ENCODE measurements at regions not wholly inside any gene's neighbourhood (a gene's known extent, or its start where the extent isn't known, plus 50 kb on each side); places are given as distances from the start of the nearest gene placed in this dataset.

DNA sequence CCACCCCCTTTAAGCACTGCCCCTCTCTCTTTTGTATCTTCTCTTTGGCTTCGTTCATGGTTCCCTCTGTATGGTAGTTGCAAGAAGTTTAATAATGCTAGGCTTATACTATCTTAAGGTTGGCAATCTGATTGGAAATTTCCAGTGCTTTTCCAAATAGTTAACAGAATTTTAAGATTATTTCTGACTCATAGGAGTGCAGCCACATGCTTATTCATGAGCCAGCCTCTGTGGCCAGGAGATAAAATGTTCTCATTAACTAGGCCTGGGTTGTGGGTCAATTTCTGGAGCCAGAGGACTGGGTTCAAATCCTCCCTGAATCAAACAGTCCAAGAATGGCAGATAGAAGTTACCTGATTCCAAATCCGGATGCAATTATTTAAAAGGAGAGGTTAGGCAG, 103.1 kb downstream of the ATP6V1G3 start:
- TF ChIP-seq, protein P1, sequence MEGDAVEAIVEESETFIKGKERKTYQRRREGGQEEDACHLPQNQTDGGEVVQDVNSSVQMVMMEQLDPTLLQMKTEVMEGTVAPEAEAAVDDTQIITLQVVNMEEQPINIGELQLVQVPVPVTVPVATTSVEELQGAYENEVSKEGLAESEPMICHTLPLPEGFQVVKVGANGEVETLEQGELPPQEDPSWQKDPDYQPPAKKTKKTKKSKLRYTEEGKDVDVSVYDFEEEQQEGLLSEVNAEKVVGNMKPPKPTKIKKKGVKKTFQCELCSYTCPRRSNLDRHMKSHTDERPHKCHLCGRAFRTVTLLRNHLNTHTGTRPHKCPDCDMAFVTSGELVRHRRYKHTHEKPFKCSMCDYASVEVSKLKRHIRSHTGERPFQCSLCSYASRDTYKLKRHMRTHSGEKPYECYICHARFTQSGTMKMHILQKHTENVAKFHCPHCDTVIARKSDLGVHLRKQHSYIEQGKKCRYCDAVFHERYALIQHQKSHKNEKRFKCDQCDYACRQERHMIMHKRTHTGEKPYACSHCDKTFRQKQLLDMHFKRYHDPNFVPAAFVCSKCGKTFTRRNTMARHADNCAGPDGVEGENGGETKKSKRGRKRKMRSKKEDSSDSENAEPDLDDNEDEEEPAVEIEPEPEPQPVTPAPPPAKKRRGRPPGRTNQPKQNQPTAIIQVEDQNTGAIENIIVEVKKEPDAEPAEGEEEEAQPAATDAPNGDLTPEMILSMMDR (IDR thresholded peaks at IDR 0.05; ENCODE audit: insufficient read depth, low read length, severe bottlenecking), result no peak
- Histone ChIP-seq H3K27me3 (ENCODE audit: control insufficient read depth, insufficient read depth, low read length) (no peaks in the 10 kb centered on the region), H3K4me3 (ENCODE audit: low read depth, low read length) (no peak overlapping the region), H3K36me3 (ENCODE audit: control insufficient read depth, insufficient read depth, low read length) (no peaks in the 10 kb centered on the region)
- FAIRE-seq (no peak), DNase-seq (ENCODE audit: low read depth) (no peak)

DNA sequence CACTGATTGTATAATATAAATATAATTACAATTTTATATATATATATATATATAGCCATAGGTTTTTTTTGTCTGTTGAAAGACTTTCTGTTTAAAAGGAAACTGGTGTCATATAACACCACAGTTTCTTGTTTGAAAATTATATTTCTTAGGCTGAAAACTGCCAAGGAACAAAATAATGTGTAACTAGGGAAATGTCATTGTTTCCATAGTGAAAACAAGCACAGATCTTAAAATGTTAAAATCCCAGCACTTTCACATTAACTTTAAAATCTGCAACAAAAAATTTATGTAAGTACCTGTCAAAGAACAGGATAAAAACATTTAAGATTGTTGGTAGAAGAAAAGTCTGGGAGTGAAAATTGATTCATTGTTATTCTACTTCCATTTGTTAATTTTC, 104.2 kb downstream of the ATP6V1G3 start:
- FAIRE-seq, result no peak
- DNase-seq (ENCODE audit: low read depth), result no peak
- TF ChIP-seq, protein P1 (IDR thresholded peaks at IDR 0.05; ENCODE audit: insufficient read depth, low read length, severe bottlenecking), result no peak
- H3K27me3 ChIP-seq (ENCODE audit: control insufficient read depth, insufficient read depth, low read length), result no peaks in the 10 kb centered on the region
- H3K4me3 ChIP-seq (ENCODE audit: low read depth, low read length), result no peak overlapping the region
- H3K36me3 ChIP-seq (ENCODE audit: control insufficient read depth, insufficient read depth, low read length), result no peaks in the 10 kb centered on the region

DNA sequence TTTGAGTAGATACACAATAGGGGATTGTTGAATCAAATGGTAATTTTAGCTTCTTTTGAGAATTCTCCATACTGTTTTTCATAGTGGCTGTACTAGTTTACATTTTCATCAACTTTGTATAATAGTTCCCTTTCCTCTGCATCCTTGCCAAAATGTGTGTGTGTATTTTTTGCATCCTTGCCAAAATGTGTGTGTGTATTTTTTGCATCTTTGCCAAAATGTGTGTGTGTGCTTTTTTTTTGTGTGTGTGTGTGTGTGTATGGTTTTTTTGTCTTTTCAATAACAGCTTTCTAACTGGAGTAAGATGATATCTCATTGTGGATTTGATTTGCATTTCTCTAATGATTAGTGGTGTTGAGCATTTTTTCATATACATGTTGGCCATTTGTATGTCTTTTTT, 105.4 kb downstream of the ATP6V1G3 start:
- H3K4me3 ChIP-seq (ENCODE audit: low read depth, low read length), result no peak overlapping the region
- FAIRE-seq, result no peak
- no peaks in the 10 kb centered on the region for H3K36me3 ChIP-seq (ENCODE audit: control insufficient read depth, insufficient read depth, low read length)
- DNase-seq (ENCODE audit: low read depth), result no peak
- TF ChIP-seq, protein P1 (IDR thresholded peaks at IDR 0.05; ENCODE audit: insufficient read depth, low read length, severe bottlenecking), result no peak
- H3K27me3 ChIP-seq (ENCODE audit: control insufficient read depth, insufficient read depth, low read length), result no peaks in the 10 kb centered on the region

DNA sequence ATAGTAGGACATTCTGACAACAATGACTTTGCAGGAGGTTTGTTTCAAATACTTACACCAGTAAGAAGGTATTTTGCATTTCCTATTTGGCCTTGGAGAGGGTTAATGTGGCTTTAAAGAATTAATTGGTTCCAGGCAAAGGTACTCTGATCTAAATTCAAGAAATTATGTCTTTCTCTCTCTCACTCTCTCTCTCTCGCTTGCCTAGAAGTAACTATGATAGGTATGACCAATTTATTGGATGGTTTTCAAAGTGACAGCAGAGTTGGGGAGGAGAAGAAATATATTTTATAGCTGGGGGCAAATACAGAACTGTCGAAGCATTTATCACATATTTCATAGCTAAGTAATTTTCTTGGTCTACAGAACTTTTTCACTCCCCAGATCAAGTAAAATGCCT, 116.0 kb downstream of the ATP6V1G3 start:
- no peaks in the 10 kb centered on the region for H3K27me3 ChIP-seq (ENCODE audit: control insufficient read depth, insufficient read depth, low read length)
- FAIRE-seq (no peak), DNase-seq (ENCODE audit: low read depth) (no peak)
- H3K4me3 ChIP-seq (ENCODE audit: low read depth, low read length), result no peak overlapping the region
- TF ChIP-seq, protein P1 (IDR thresholded peaks at IDR 0.05; ENCODE audit: insufficient read depth, low read length, severe bottlenecking), result no peak
- no peaks in the 10 kb centered on the region for H3K36me3 ChIP-seq (ENCODE audit: control insufficient read depth, insufficient read depth, low read length)

DNA sequence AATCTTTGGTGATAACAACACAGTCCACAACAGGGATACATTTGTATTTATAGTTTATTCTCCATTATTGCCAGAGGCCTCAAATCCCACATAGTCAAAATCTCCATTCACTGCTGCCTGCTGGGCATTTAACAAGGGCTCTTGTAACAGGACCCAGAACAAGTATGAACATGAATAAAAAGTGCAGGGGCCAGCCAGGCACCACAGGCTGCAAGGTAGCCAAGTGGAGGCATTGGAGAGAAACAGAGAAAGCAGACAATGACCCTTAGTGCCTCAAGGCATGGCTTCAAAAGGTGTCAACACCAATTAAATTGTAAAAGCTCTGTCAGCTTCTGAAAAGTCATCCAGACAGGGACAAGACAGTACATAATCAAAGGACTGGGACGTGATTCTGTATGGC, 116.8 kb downstream of the ATP6V1G3 start:
- no peak overlapping the region for H3K4me3 ChIP-seq (ENCODE audit: low read depth, low read length)
- FAIRE-seq (no peak), DNase-seq (ENCODE audit: low read depth) (peak; percentile 26)

DNA sequence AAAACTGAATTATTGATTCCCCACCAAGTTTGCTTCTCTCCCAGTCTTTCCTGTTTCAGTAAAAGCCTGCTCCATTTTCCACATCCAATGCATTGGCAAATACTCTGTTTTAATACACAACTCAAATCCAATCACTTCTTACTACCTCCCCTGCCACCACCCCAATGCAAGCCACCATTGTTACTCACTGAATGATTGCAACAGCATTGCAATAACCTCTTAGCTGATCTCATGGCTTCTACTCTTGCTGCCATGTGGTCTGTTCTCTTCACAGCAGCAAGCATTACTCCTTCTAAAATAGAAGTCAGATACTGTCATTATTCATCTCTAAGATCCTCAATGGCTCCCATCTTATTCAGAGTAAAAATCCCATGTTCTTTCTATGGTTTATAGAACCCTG, 123.4 kb downstream of the ATP6V1G3 start:
- Histone ChIP-seq H3K36me3 (ENCODE audit: control insufficient read depth, insufficient read depth, low read length) (no peaks in the 10 kb centered on the region), H3K4me3 (ENCODE audit: low read depth, low read length) (no peak overlapping the region), H3K27me3 (ENCODE audit: control insufficient read depth, insufficient read depth, low read length) (no peaks in the 10 kb centered on the region)
- no peak for FAIRE-seq
- peak; percentile 27 for DNase-seq (ENCODE audit: low read depth)
- TF ChIP-seq, protein P1 (IDR thresholded peaks at IDR 0.05; ENCODE audit: insufficient read depth, low read length, severe bottlenecking), result no peak

More for the DNA sequence above, 116.8 kb downstream of the ATP6V1G3 start:
- Histone ChIP-seq H3K36me3 (ENCODE audit: control insufficient read depth, insufficient read depth, low read length) (no peaks in the 10 kb centered on the region), H3K27me3 (ENCODE audit: control insufficient read depth, insufficient read depth, low read length) (no peaks in the 10 kb centered on the region)
- TF ChIP-seq, protein P1 (IDR thresholded peaks at IDR 0.05; ENCODE audit: insufficient read depth, low read length, severe bottlenecking), result no peak
